ENCODE measurements at regions not wholly inside any gene's neighbourhood (a gene's known extent, or its start where the extent isn't known, plus 50 kb on each side); places are given as distances from the start of the nearest gene placed in this dataset.

GRCh38 chr14:42047421-42048055, 440.9 kb downstream of the LRFN5 start:
- no peak overlapping the region for H3K27ac ChIP-seq

DNA sequence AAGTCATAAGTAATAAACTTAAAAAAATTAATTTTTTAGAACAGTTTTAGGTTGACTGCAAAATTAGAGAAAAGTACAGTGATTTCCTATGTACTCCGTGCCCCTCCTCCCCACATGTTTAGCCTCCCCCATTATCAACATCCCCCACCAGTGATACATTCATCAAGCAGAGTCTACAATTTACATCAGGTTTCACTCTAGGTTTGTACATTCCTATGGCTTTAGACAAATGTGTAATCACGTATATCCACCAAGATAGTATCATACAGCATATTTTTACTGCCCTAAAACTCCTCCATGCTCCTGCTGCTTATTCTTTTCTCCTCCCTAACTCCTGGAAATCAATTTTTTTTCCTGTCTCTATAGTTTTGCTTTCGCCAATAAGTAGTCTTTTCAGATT, 438.7 kb downstream of the LRFN5 start:
- H3K27ac ChIP-seq = no peak overlapping the region
- TF ChIP-seq ZFX (IDR thresholded peaks at IDR 0.05) (no peak), CTCF (conservative IDR thresholded peaks at IDR 0.05) (no peak)

More at GRCh38 chr14:42047421-42048055, 440.9 kb downstream of the LRFN5 start:
- TF ChIP-seq ZFX (IDR thresholded peaks at IDR 0.05) (no peak), CTCF (conservative IDR thresholded peaks at IDR 0.05) (no peak)

- TF ChIP-seq ZFX (IDR thresholded peaks at IDR 0.05) (no peak), CTCF (conservative IDR thresholded peaks at IDR 0.05) (no peak)
These were observed 421.9 kb downstream of the LRFN5 start for GRCh38 chr14:42028607-42029006.

GRCh38 chr14:42027271-42027670, 420.6 kb downstream of the LRFN5 start:
- no peak overlapping the region for H3K27ac ChIP-seq
- TF ChIP-seq ZFX (IDR thresholded peaks at IDR 0.05) (no peak), CTCF (conservative IDR thresholded peaks at IDR 0.05) (no peak)

More at GRCh38 chr14:42028607-42029006, 421.9 kb downstream of the LRFN5 start:
- H3K27ac ChIP-seq = no peak overlapping the region

GRCh38 chr14:42023452-42023851, 416.8 kb downstream of the LRFN5 start:
- no peak overlapping the region for H3K27ac ChIP-seq
- no peak for TF ChIP-seq CTCF (conservative IDR thresholded peaks at IDR 0.05)
- TF ChIP-seq ZFX (IDR thresholded peaks at IDR 0.05) = no peak

DNA sequence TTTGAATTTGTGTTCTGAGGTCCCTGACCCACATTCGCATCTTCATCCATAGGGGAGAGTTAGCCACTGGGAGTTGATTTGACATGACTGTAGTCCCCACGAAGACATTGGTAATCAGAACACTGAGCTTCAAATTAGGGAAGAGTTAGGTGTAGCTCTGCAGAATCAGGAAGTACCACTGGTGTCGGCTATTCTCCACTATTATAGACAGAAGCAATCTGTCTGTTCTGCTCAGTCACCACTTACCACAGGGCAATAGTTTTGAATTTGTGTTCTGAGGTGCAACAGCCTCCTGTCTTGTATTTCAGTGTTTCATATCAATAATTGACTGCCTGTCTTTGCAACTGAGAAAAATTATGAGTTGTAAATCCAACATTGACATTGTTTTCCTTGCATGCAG, 407.6 kb downstream of the LRFN5 start:
- H3K27ac ChIP-seq = no peak overlapping the region
- TF ChIP-seq ZFX (IDR thresholded peaks at IDR 0.05) (no peak), CTCF (conservative IDR thresholded peaks at IDR 0.05) (no peak)

DNA sequence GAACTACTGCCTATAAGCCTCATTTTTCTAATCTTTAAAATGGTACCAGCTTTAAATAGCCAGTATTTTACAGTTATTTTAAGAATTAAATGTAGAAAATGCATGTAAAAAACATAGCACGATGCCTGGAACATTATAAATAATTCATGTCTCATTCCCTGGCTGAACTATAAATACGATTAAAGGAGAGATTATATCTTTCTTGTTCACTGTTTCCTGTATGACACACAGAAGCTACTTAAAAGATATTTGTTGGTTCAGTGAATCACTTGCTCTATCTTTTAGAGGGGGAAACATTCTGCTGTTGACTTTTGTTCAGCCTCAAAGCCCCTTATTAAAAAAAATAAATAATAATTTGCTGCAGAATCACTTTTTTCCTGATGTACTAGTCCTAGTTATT, 406.9 kb downstream of the LRFN5 start:
- TF ChIP-seq CTCF (conservative IDR thresholded peaks at IDR 0.05) (no peak), ZFX (IDR thresholded peaks at IDR 0.05) (no peak)
- H3K27ac ChIP-seq = no peak overlapping the region
